ENCODE measurements at regions not wholly inside any gene's neighbourhood (a gene's known extent, or its start where the extent isn't known, plus 50 kb on each side); places are given as distances from the start of the nearest gene placed in this dataset.
"Not testable (repeated sequence)": the region's sequence is repeated elsewhere in the genome, so short reads cannot be mapped to it uniquely, and the experiment has no call there.

- no peak overlapping the region for H3K9ac ChIP-seq (ENCODE audit: low read length)
- no peak overlapping the region for H3K4me3 ChIP-seq (ENCODE audit: low read length)
- H3K27ac ChIP-seq (ENCODE audit: low read length): no peak overlapping the region
- no peaks in the 10 kb centered on the region for H3K27me3 ChIP-seq (ENCODE audit: control insufficient read depth, insufficient read depth, low read length)
- H3K9me3 ChIP-seq (ENCODE audit: control insufficient read depth, low read depth, low read length): no peaks in the 10 kb centered on the region
- H3K4me1 ChIP-seq (ENCODE audit: control insufficient read depth, low read depth, low read length): no peaks in the 10 kb centered on the region
- H3K36me3 ChIP-seq (ENCODE audit: control insufficient read depth, low read depth, low read length): no peaks in the 10 kb centered on the region
Measured at GRCh38 chr16:86232496-86232895, 277.8 kb upstream of the FOXF1 start.

GRCh38 chr16:86233506-86233905 lies 276.8 kb upstream of the FOXF1 start:
- not testable (repeated sequence) for H3K4me1 ChIP-seq (ENCODE audit: control insufficient read depth, low read depth, low read length); H3K9me3 ChIP-seq (ENCODE audit: control insufficient read depth, low read depth, low read length); H3K9ac ChIP-seq (ENCODE audit: low read length); H3K36me3 ChIP-seq (ENCODE audit: control insufficient read depth, low read depth, low read length); H3K4me3 ChIP-seq (ENCODE audit: low read length); H3K27me3 ChIP-seq (ENCODE audit: control insufficient read depth, insufficient read depth, low read length); H3K27ac ChIP-seq (ENCODE audit: low read length)

DNA sequence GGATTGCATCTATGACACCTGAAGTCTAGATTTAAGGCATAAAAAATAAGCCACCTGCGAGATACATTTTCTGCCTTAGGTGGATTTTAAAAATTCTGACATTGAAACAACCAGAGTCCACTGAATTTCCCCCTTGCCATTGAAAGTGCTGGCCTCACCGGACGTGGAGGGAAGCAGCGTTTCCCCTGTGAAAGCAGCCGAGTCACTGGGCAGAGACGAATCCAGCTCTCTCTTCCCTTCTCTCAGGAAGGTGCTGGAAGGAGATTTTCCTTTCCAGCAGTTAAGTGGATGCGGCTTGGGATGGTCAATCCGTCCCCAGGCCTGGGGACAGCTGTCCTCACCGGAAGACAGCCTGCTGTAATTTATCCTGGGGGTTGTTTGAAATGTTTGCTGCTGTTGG lies 270.9 kb upstream of the FOXF1 start:
- no peaks in the 10 kb centered on the region for H3K36me3 ChIP-seq (ENCODE audit: control insufficient read depth, low read depth, low read length)
- no peaks in the 10 kb centered on the region for H3K27me3 ChIP-seq (ENCODE audit: control insufficient read depth, insufficient read depth, low read length)
- H3K9ac ChIP-seq (ENCODE audit: low read length): no peak overlapping the region
- no peak overlapping the region for H3K27ac ChIP-seq (ENCODE audit: low read length)
- peaks cover 20% of the 10 kb centered on the region for H3K4me1 ChIP-seq (ENCODE audit: control insufficient read depth, low read depth, low read length)
- no peak overlapping the region for H3K4me3 ChIP-seq (ENCODE audit: low read length)
- no peaks in the 10 kb centered on the region for H3K9me3 ChIP-seq (ENCODE audit: control insufficient read depth, low read depth, low read length)

DNA sequence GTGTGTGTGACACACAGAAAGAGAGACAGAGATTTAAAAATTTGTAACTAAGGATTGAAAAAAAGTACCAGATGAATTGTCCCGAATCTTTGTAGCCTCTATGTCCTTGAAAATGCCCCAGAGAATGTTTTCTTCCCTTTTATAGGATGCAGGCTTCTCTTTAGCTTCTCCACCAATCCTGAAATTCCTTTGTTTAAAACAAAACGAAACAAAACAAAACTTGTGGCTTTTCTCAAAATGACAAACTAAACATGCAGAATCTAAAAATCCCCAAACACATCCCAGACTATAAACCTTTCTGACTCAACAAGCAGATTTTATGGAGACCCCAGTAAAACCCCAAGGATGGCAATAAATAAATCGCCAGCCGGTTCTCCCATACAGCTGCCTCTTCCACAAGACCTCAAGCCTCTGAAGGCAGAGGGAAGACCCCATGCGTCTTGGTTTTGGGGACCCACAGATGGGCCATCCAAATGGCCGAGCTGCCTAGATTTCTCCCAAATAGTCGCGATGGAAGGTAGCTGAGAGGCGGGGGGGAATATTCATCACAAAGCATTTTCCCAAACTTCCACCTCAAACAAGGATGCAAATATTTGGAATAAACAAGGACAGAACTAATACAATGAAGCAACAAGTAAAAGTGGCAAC lies 269.5 kb upstream of the FOXF1 start:
- H3K36me3 ChIP-seq (ENCODE audit: control insufficient read depth, low read depth, low read length): no peaks in the 10 kb centered on the region
- no peak overlapping the region for H3K4me3 ChIP-seq (ENCODE audit: low read length)
- H3K27me3 ChIP-seq (ENCODE audit: control insufficient read depth, insufficient read depth, low read length): no peaks in the 10 kb centered on the region
- H3K27ac ChIP-seq (ENCODE audit: low read length): no peak overlapping the region
- H3K4me1 ChIP-seq (ENCODE audit: control insufficient read depth, low read depth, low read length): peaks cover 20% of the 10 kb centered on the region
- H3K9ac ChIP-seq (ENCODE audit: low read length): no peak overlapping the region
- no peaks in the 10 kb centered on the region for H3K9me3 ChIP-seq (ENCODE audit: control insufficient read depth, low read depth, low read length)

DNA sequence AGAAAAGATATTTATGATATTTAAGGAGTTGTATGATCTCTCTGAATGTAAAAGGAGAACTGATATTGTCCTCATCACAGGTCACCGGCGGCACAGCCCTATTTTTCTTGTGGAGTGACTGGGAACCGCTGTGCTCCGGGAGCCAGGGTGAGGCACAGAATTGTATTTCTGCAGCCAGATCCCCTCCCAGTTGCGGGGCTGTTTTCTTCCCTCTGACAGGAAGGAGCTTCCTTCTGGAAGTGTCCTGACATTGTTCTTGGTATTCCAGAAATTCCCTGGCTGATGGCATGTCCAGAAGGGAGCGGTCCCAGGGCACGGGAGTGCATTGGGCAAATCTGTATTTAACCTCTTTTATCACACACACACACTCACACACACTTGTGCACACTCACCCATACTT lies 268.6 kb upstream of the FOXF1 start:
- no peak overlapping the region for H3K27ac ChIP-seq (ENCODE audit: low read length)
- H3K4me3 ChIP-seq (ENCODE audit: low read length): no peak overlapping the region
- H3K4me1 ChIP-seq (ENCODE audit: control insufficient read depth, low read depth, low read length): peaks cover 20% of the 10 kb centered on the region
- no peak overlapping the region for H3K9ac ChIP-seq (ENCODE audit: low read length)
- no peaks in the 10 kb centered on the region for H3K27me3 ChIP-seq (ENCODE audit: control insufficient read depth, insufficient read depth, low read length)
- H3K9me3 ChIP-seq (ENCODE audit: control insufficient read depth, low read depth, low read length): no peaks in the 10 kb centered on the region
- no peaks in the 10 kb centered on the region for H3K36me3 ChIP-seq (ENCODE audit: control insufficient read depth, low read depth, low read length)

- Histone ChIP-seq H3K36me3 (ENCODE audit: control insufficient read depth, low read depth, low read length) (no peaks in the 10 kb centered on the region), H3K27me3 (ENCODE audit: control insufficient read depth, insufficient read depth, low read length) (no peaks in the 10 kb centered on the region), H3K4me3 (ENCODE audit: low read length) (no peak overlapping the region), H3K4me1 (ENCODE audit: control insufficient read depth, low read depth, low read length) (peaks cover 20% of the 10 kb centered on the region), H3K9me3 (ENCODE audit: control insufficient read depth, low read depth, low read length) (no peaks in the 10 kb centered on the region), H3K9ac (ENCODE audit: low read length) (no peak overlapping the region), H3K27ac (ENCODE audit: low read length) (no peak overlapping the region)
Measured at GRCh38 chr16:86242244-86243122, 267.8 kb upstream of the FOXF1 start.

GRCh38 chr16:86243123-86243473 lies 267.2 kb upstream of the FOXF1 start:
- H3K9me3 ChIP-seq (ENCODE audit: control insufficient read depth, low read depth, low read length): no peaks in the 10 kb centered on the region
- no peak overlapping the region for H3K9ac ChIP-seq (ENCODE audit: low read length)
- peaks cover 20% of the 10 kb centered on the region for H3K4me1 ChIP-seq (ENCODE audit: control insufficient read depth, low read depth, low read length)
- H3K4me3 ChIP-seq (ENCODE audit: low read length): no peak overlapping the region
- H3K36me3 ChIP-seq (ENCODE audit: control insufficient read depth, low read depth, low read length): no peaks in the 10 kb centered on the region
- H3K27me3 ChIP-seq (ENCODE audit: control insufficient read depth, insufficient read depth, low read length): no peaks in the 10 kb centered on the region
- H3K27ac ChIP-seq (ENCODE audit: low read length): no peak overlapping the region

GRCh38 chr16:86243571-86244154 lies 266.7 kb upstream of the FOXF1 start:
- Histone ChIP-seq H3K4me1 (ENCODE audit: control insufficient read depth, low read depth, low read length) (peaks cover 20% of the 10 kb centered on the region), H3K9ac (ENCODE audit: low read length) (no peak overlapping the region), H3K4me3 (ENCODE audit: low read length) (no peak overlapping the region), H3K36me3 (ENCODE audit: control insufficient read depth, low read depth, low read length) (no peaks in the 10 kb centered on the region), H3K27ac (ENCODE audit: low read length) (no peak overlapping the region), H3K27me3 (ENCODE audit: control insufficient read depth, insufficient read depth, low read length) (no peaks in the 10 kb centered on the region), H3K9me3 (ENCODE audit: control insufficient read depth, low read depth, low read length) (no peaks in the 10 kb centered on the region)

DNA sequence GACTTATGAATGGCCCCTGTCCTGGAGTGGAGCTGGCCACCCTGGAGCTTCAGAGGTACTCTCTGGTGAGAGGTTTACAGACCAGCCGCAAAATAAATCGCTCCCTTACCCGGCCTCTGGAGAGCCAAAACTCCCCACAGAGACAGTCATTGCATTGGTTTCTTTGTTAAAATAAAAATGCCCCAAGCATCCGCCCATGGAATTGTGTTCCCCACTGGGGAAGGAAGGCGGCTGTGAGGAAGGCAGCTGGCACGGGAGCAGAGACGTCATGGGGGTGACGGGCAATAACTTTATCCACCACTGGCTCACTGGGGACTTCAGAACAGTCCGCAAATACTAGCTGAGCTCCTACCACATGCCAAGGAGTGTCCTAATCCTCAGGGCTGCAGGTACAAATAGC lies 266.2 kb upstream of the FOXF1 start:
- no peak overlapping the region for H3K9ac ChIP-seq (ENCODE audit: low read length)
- H3K36me3 ChIP-seq (ENCODE audit: control insufficient read depth, low read depth, low read length): no peaks in the 10 kb centered on the region
- no peak overlapping the region for H3K27ac ChIP-seq (ENCODE audit: low read length)
- H3K27me3 ChIP-seq (ENCODE audit: control insufficient read depth, insufficient read depth, low read length): no peaks in the 10 kb centered on the region
- no peak overlapping the region for H3K4me3 ChIP-seq (ENCODE audit: low read length)
- H3K4me1 ChIP-seq (ENCODE audit: control insufficient read depth, low read depth, low read length): peaks cover 20% of the 10 kb centered on the region
- H3K9me3 ChIP-seq (ENCODE audit: control insufficient read depth, low read depth, low read length): no peaks in the 10 kb centered on the region

GRCh38 chr16:86244936-86245335 lies 265.4 kb upstream of the FOXF1 start:
- no peaks in the 10 kb centered on the region for H3K36me3 ChIP-seq (ENCODE audit: control insufficient read depth, low read depth, low read length)
- no peaks in the 10 kb centered on the region for H3K9me3 ChIP-seq (ENCODE audit: control insufficient read depth, low read depth, low read length)
- H3K27ac ChIP-seq (ENCODE audit: low read length): no peak overlapping the region
- no peaks in the 10 kb centered on the region for H3K27me3 ChIP-seq (ENCODE audit: control insufficient read depth, insufficient read depth, low read length)
- H3K4me1 ChIP-seq (ENCODE audit: control insufficient read depth, low read depth, low read length): peaks cover 20% of the 10 kb centered on the region
- no peak overlapping the region for H3K4me3 ChIP-seq (ENCODE audit: low read length)
- no peak overlapping the region for H3K9ac ChIP-seq (ENCODE audit: low read length)

DNA sequence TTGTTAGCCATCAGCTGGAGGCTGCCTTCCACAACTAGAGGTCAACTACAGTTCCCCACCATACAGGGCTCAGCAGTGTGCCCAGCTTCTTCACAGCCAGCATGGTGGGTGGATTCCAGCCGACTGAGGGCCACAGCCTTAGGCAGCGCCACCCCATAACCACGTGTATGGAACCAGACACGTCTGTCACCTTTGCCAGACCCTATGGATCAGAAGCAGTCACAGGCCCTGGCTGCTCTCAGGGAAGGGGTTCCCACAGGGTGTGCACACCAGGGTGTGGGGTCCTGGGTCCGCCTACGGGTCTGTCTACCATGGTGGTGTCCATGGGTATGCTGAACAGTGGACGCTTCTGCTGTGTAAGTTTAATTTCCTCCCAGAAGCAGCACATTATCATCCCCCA lies 265.0 kb upstream of the FOXF1 start:
- Histone ChIP-seq H3K4me3 (ENCODE audit: low read length) (no peak overlapping the region), H3K9me3 (ENCODE audit: control insufficient read depth, low read depth, low read length) (no peaks in the 10 kb centered on the region), H3K9ac (ENCODE audit: low read length) (no peak overlapping the region), H3K27ac (ENCODE audit: low read length) (no peak overlapping the region), H3K4me1 (ENCODE audit: control insufficient read depth, low read depth, low read length) (peaks cover 16% of the 10 kb centered on the region), H3K27me3 (ENCODE audit: control insufficient read depth, insufficient read depth, low read length) (no peaks in the 10 kb centered on the region), H3K36me3 (ENCODE audit: control insufficient read depth, low read depth, low read length) (no peaks in the 10 kb centered on the region)

- no peaks in the 10 kb centered on the region for H3K36me3 ChIP-seq (ENCODE audit: control insufficient read depth, low read depth, low read length)
- no peaks in the 10 kb centered on the region for H3K27me3 ChIP-seq (ENCODE audit: control insufficient read depth, insufficient read depth, low read length)
- no peak overlapping the region for H3K27ac ChIP-seq (ENCODE audit: low read length)
- peaks cover 12% of the 10 kb centered on the region for H3K4me1 ChIP-seq (ENCODE audit: control insufficient read depth, low read depth, low read length)
- H3K4me3 ChIP-seq (ENCODE audit: low read length): no peak overlapping the region
- no peak overlapping the region for H3K9ac ChIP-seq (ENCODE audit: low read length)
- no peaks in the 10 kb centered on the region for H3K9me3 ChIP-seq (ENCODE audit: control insufficient read depth, low read depth, low read length)
Measured at GRCh38 chr16:86245895-86246294, 264.4 kb upstream of the FOXF1 start.

Data from iPS-18a (cell line).